ENCODE measurements at regions not wholly inside any gene's neighbourhood (a gene's known extent, or its start where the extent isn't known, plus 50 kb on each side); places are given as distances from the start of the nearest gene placed in this dataset.

- WGBS = 17% methylated on average over 25 of the region's 25 CpGs
- no peaks in the 10 kb centered on the region for H3K4me1 ChIP-seq (ENCODE audit: insufficient read depth)
- no peak for DNase-seq (ENCODE audit: extremely low spot score)
- no peak overlapping the region for H3K4me3 ChIP-seq (ENCODE audit: low read depth, low read length)
- H3K36me3 ChIP-seq (ENCODE audit: insufficient read depth) = no peaks in the 10 kb centered on the region
- H3K27ac ChIP-seq (ENCODE audit: low read depth) = no peak overlapping the region
Measured at GRCh38 chr20:62539198-62540045, 63.6 kb upstream of the GATA5 start.

- Histone ChIP-seq H3K4me1 (ENCODE audit: insufficient read depth) (no peaks in the 10 kb centered on the region), H3K27ac (ENCODE audit: low read depth) (no peak overlapping the region), H3K4me3 (ENCODE audit: low read depth, low read length) (no peak overlapping the region), H3K36me3 (ENCODE audit: insufficient read depth) (no peaks in the 10 kb centered on the region)
- DNase-seq (ENCODE audit: extremely low spot score) = no peak
- whole genome bisulfite sequencing = 90% methylated on average over 14 of the region's 14 CpGs
Measured at GRCh38 chr20:62540504-62540903, 64.7 kb upstream of the GATA5 start.

- H3K4me3 ChIP-seq (ENCODE audit: low read depth, low read length) = no peak overlapping the region
- H3K27ac ChIP-seq (ENCODE audit: low read depth) = no peak overlapping the region
- WGBS = 51% methylated on average over 14 of the region's 14 CpGs
- H3K4me1 ChIP-seq (ENCODE audit: insufficient read depth) = no peaks in the 10 kb centered on the region
- H3K36me3 ChIP-seq (ENCODE audit: insufficient read depth) = no peaks in the 10 kb centered on the region
- no peak for DNase-seq (ENCODE audit: extremely low spot score)
Measured at GRCh38 chr20:62542862-62543261, 67.1 kb upstream of the GATA5 start.

- DNase-seq (ENCODE audit: extremely low spot score) = no peak
- WGBS = 73% methylated on average over 27 of the region's 27 CpGs
- Histone ChIP-seq H3K4me3 (ENCODE audit: low read depth, low read length) (no peak overlapping the region), H3K27ac (ENCODE audit: low read depth) (no peak overlapping the region), H3K4me1 (ENCODE audit: insufficient read depth) (no peaks in the 10 kb centered on the region), H3K36me3 (ENCODE audit: insufficient read depth) (no peaks in the 10 kb centered on the region)
Measured at GRCh38 chr20:62543470-62544302, 67.9 kb upstream of the GATA5 start.

- no peaks in the 10 kb centered on the region for H3K36me3 ChIP-seq (ENCODE audit: insufficient read depth)
- no peaks in the 10 kb centered on the region for H3K4me1 ChIP-seq (ENCODE audit: insufficient read depth)
- 94% methylated on average over 9 of the region's 9 CpGs for WGBS
- H3K4me3 ChIP-seq (ENCODE audit: low read depth, low read length) = no peak overlapping the region
- DNase-seq (ENCODE audit: extremely low spot score) = no peak
- no peak overlapping the region for H3K27ac ChIP-seq (ENCODE audit: low read depth)
Measured at GRCh38 chr20:62544505-62545055, 68.8 kb upstream of the GATA5 start.

GRCh38 chr20:62545271-62545670 is 69.5 kb upstream of the GATA5 start:
- no peaks in the 10 kb centered on the region for H3K36me3 ChIP-seq (ENCODE audit: insufficient read depth)
- no peak for DNase-seq (ENCODE audit: extremely low spot score)
- H3K27ac ChIP-seq (ENCODE audit: low read depth) = no peak overlapping the region
- 95% methylated on average over 17 of the region's 17 CpGs for WGBS
- H3K4me1 ChIP-seq (ENCODE audit: insufficient read depth) = no peaks in the 10 kb centered on the region
- H3K4me3 ChIP-seq (ENCODE audit: low read depth, low read length) = no peak overlapping the region

GRCh38 chr20:62545901-62546525 is 70.2 kb upstream of the GATA5 start:
- H3K4me3 ChIP-seq (ENCODE audit: low read depth, low read length) = no peak overlapping the region
- 92% methylated on average over 22 of the region's 22 CpGs for WGBS
- H3K36me3 ChIP-seq (ENCODE audit: insufficient read depth) = no peaks in the 10 kb centered on the region
- no peaks in the 10 kb centered on the region for H3K4me1 ChIP-seq (ENCODE audit: insufficient read depth)
- no peak for DNase-seq (ENCODE audit: extremely low spot score)
- H3K27ac ChIP-seq (ENCODE audit: low read depth) = no peak overlapping the region

- Histone ChIP-seq H3K27ac (ENCODE audit: low read depth) (no peak overlapping the region), H3K4me3 (ENCODE audit: low read depth, low read length) (no peak overlapping the region), H3K36me3 (ENCODE audit: insufficient read depth) (no peaks in the 10 kb centered on the region), H3K4me1 (ENCODE audit: insufficient read depth) (no peaks in the 10 kb centered on the region)
- DNase-seq (ENCODE audit: extremely low spot score) = no peak
- 91% methylated on average over 12 of the region's 12 CpGs for WGBS
Measured at GRCh38 chr20:62546606-62547005, 70.8 kb upstream of the GATA5 start.

- no peak for DNase-seq (ENCODE audit: extremely low spot score)
- Histone ChIP-seq H3K4me1 (ENCODE audit: insufficient read depth) (no peaks in the 10 kb centered on the region), H3K27ac (ENCODE audit: low read depth) (no peak overlapping the region), H3K4me3 (ENCODE audit: low read depth, low read length) (no peak overlapping the region), H3K36me3 (ENCODE audit: insufficient read depth) (no peaks in the 10 kb centered on the region)
- 85% methylated on average over 14 of the region's 14 CpGs for WGBS
Measured at GRCh38 chr20:62547364-62547763, 71.6 kb upstream of the GATA5 start.

- 54% methylated on average over 10 of the region's 10 CpGs for WGBS
- no peak for DNase-seq (ENCODE audit: extremely low spot score)
- Histone ChIP-seq H3K36me3 (ENCODE audit: insufficient read depth) (no peaks in the 10 kb centered on the region), H3K4me1 (ENCODE audit: insufficient read depth) (no peaks in the 10 kb centered on the region), H3K4me3 (ENCODE audit: low read depth, low read length) (no peak overlapping the region), H3K27ac (ENCODE audit: low read depth) (no peak overlapping the region)
Measured at GRCh38 chr20:62548471-62548870, 72.7 kb upstream of the GATA5 start.

- 86% methylated on average over 13 of the region's 13 CpGs for WGBS
- H3K27ac ChIP-seq (ENCODE audit: low read depth) = no peak overlapping the region
- no peak for DNase-seq (ENCODE audit: extremely low spot score)
- H3K36me3 ChIP-seq (ENCODE audit: insufficient read depth) = no peaks in the 10 kb centered on the region
- H3K4me3 ChIP-seq (ENCODE audit: low read depth, low read length) = no peak overlapping the region
- H3K4me1 ChIP-seq (ENCODE audit: insufficient read depth) = no peaks in the 10 kb centered on the region
Measured at GRCh38 chr20:62549029-62549428, 73.2 kb upstream of the GATA5 start.

GRCh38 chr20:62549499-62550086 is 73.8 kb upstream of the GATA5 start:
- WGBS = 49% methylated on average over 22 of the region's 22 CpGs
- H3K4me1 ChIP-seq (ENCODE audit: insufficient read depth) = no peaks in the 10 kb centered on the region

GRCh38 chr20:62550087-62550632 is 74.4 kb upstream of the GATA5 start:
- Histone ChIP-seq H3K27ac (ENCODE audit: low read depth) (no peak overlapping the region), H3K36me3 (ENCODE audit: insufficient read depth) (no peaks in the 10 kb centered on the region), H3K4me1 (ENCODE audit: insufficient read depth) (no peaks in the 10 kb centered on the region), H3K4me3 (ENCODE audit: low read depth, low read length) (peak overlapping the region; percentile 60)
- DNase-seq (ENCODE audit: extremely low spot score) = no peak
- 6% methylated on average over 32 of the region's 32 CpGs for WGBS

More at GRCh38 chr20:62549499-62550086, 73.8 kb upstream of the GATA5 start:
- no peaks in the 10 kb centered on the region for H3K36me3 ChIP-seq (ENCODE audit: insufficient read depth)
- H3K27ac ChIP-seq (ENCODE audit: low read depth) = no peak overlapping the region
- DNase-seq (ENCODE audit: extremely low spot score) = no peak
- peak overlapping the region; percentile 60 for H3K4me3 ChIP-seq (ENCODE audit: low read depth, low read length)
